Retinal pigment epithelial cell (primary cell): ENCODE measurements at regions not wholly inside any gene's neighbourhood (a gene's known extent, or its start where the extent isn't known, plus 50 kb on each side); places are given as distances from the start of the nearest gene placed in this dataset.

Experiments
- DNase-seq: peaks from one replicate; pipeline ENCODE4 v3.0.0-alpha.2; 2010; ENCODE audit warnings: low read depth
- H3K4me3 ChIP-seq: 2 replicates; pipeline ENCODE4 v1.5.1; 2011; ENCODE audit warnings: mild to moderate bottlenecking, low read length, control low read depth, moderate library complexity
- CTCF ChIP-seq: conservative IDR thresholded peaks from 2 replicates; pipeline ENCODE4 v1.5.1; 2011; ENCODE audit warnings: low read depth, low read length, control low read depth, inconsistent platforms

DNA sequence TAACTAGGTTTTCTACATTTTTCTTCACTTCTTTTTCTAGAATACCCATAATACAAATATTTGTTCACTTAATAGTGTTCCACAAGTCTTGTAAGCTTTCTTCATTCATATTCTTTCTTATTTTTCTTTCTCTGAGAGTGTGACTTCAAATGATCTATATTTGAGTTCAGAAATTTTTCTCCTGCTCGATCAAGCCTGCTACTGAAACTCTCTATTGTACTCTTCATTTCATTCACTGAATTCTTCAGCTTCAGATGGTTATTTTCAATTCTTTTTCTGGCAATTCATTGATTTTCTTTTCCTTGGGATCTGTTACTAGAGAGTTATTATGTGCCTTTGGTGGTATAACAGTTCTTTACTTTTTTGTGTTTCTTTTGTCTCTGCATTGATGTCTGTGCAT lies 82.5 kb upstream of the CAMK1G start:
- H3K4me3 ChIP-seq: no peak overlapping the region
- no peak for DNase-seq
- no peak for TF ChIP-seq CTCF

DNA sequence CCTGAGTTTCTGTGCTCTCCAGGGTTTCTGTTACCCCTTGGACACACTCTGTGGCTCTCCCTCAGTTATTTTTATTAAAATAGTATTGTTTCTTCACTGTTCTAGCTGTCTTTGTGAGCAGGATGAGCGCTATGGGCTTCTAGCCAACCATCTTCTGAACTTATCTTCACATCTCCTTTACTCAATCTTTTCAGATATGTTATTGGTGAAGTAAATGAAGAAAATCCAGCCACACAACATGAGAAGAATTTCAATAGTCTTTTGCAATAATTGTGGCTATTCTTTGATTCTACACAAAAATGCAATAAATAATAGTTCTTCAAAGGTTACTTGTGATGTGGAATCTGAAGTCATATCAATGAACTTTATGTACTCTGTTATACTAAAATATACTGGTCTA lies 80.3 kb upstream of the CAMK1G start:
- DNase-seq: no peak
- no peak overlapping the region for H3K4me3 ChIP-seq
- TF ChIP-seq CTCF: no peak

DNA sequence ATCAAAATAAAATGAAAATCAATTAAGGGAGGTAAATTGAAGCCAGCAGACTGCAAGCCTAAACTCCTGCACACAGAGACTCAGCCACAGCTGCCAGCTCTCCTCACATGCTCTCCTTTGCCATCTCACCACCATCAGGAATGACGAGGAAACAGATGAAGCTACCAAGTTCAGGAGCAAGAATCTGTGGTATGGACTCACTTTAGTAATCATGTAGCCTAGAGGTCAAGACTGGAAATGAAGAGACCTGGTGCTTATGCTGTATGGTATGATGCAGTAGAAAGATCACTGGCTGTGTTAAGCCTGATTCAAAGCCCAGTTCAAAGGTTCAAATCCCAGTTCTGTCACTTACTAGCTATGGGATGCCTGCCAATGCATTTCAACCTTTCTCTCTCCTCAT lies 78.9 kb upstream of the CAMK1G start:
- no peak for TF ChIP-seq CTCF
- DNase-seq: no peak
- H3K4me3 ChIP-seq: no peak overlapping the region

- no peak for TF ChIP-seq CTCF
- H3K4me3 ChIP-seq: no peak overlapping the region
- DNase-seq: no peak
These were observed 78.5 kb upstream of the CAMK1G start for GRCh38 chr1:209505044-209505443.

DNA sequence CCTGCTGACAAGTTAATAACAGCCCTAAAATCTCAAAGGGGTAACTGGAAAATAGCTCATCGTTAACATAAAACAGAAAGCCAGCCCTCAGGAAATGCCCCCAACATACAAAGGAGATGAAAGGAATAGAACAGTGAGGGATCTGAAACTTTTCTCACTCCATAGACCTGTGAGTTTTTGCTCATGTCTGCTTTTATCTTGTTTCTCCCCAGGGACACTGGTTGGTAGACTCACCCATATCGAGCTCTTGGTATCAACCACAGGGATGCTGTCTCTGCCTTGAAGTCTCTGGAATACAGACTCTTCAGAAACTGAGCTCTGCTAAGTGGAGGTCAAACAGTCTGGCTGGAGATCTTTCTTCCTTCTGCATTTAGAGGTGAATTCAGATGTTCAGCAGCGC lies 77.4 kb upstream of the CAMK1G start:
- no peak for DNase-seq
- no peak overlapping the region for H3K4me3 ChIP-seq
- TF ChIP-seq CTCF: no peak

DNA sequence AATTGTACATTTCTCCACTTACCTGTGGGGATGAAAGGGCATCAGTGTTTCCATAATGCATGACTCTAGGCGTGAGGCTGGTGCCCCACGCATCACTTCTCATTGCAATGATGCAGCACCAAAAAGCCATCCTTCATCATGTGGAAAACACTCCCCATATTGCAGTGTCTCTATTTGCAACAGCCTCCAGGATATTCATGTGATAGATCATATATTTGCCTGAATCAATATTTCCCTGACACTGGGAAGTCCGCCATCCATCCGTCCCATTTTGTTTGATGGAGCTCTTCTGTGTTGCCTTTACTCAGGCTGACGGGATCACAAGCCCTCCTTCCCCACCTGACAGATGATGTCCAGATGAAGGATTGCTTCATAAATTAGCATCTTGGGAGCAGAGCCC lies 74.5 kb upstream of the CAMK1G start:
- no peak for DNase-seq
- no peak overlapping the region for H3K4me3 ChIP-seq
- no peak for TF ChIP-seq CTCF

DNA sequence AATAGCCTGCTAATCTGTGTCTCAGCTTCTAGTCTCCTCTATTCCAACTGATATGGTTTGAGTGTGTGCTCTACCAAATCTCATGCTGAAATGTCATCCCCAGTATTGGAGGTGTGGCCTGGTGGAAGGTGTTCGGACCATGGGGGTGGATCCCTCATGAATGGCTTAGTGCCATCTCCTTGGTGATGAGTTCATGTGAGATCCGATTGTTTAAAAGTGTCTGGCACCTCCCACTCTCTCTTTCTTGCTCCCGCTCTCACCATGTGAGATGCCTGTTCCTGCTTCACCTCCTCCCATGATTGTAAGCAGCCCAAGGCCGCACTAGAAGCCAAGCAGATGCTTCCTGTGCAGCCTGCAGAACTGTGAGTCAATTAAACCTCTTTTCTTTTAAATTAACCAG lies 73.5 kb upstream of the CAMK1G start:
- DNase-seq: no peak

More for the DNA sequence above, 73.5 kb upstream of the CAMK1G start:
- no peak overlapping the region for H3K4me3 ChIP-seq
- no peak for TF ChIP-seq CTCF
